HG03135 (cell line): ENCODE measurements at regions not wholly inside any gene's neighbourhood (a gene's known extent, or its start where the extent isn't known, plus 50 kb on each side); places are given as distances from the start of the nearest gene placed in this dataset.
"Not testable (repeated sequence)": the region's sequence is repeated elsewhere in the genome, so short reads cannot be mapped to it uniquely, and the experiment has no call there.

Experiments used
- ATAC-seq: cut with Tn5 transposase; IDR thresholded peaks from one replicate; pipeline ENCODE4 v1.9.1; 2021; ENCODE audit warnings: mild to moderate bottlenecking, moderate library complexity; ENCODE audit not compliant: unreplicated experiment

- ATAC-seq = peak; percentile 57
Measured at GRCh38 chr1:79190074-79190473, 183.5 kb upstream of the ADGRL4 start.

- no peak for ATAC-seq
Measured at GRCh38 chr1:79188337-79188736, 181.8 kb upstream of the ADGRL4 start.

GRCh38 chr1:79186260-79186659 lies 179.7 kb upstream of the ADGRL4 start:
- ATAC-seq = no peak

- ATAC-seq = no peak
Measured at GRCh38 chr1:79177844-79178243, 171.3 kb upstream of the ADGRL4 start.

- no peak for ATAC-seq
Measured at GRCh38 chr1:79161077-79161476, 154.5 kb upstream of the ADGRL4 start.

- no peak for ATAC-seq
Measured at GRCh38 chr1:79155991-79156390, 149.5 kb upstream of the ADGRL4 start.

GRCh38 chr1:79151006-79151796 lies 144.7 kb upstream of the ADGRL4 start:
- ATAC-seq = no peak

- no peak for ATAC-seq
Measured at GRCh38 chr1:79150576-79150975, 144.0 kb upstream of the ADGRL4 start.

- ATAC-seq = not testable (repeated sequence)
Measured at GRCh38 chr1:79138227-79138626, 131.7 kb upstream of the ADGRL4 start.

- ATAC-seq = no peak
Measured at GRCh38 chr1:79133774-79134364, 127.3 kb upstream of the ADGRL4 start.

- ATAC-seq = no peak
Measured at GRCh38 chr1:79131626-79132025, 125.1 kb upstream of the ADGRL4 start.

GRCh38 chr1:79129914-79130313 lies 123.4 kb upstream of the ADGRL4 start:
- no peak for ATAC-seq

GRCh38 chr1:79128722-79129121 lies 122.2 kb upstream of the ADGRL4 start:
- ATAC-seq = no peak

GRCh38 chr1:79124756-79125155 lies 118.2 kb upstream of the ADGRL4 start:
- ATAC-seq = no peak

- ATAC-seq = no peak
Measured at GRCh38 chr1:79122521-79122920, 116.0 kb upstream of the ADGRL4 start.

- no peak for ATAC-seq
Measured at GRCh38 chr1:79117376-79117775, 110.8 kb upstream of the ADGRL4 start.

- ATAC-seq = no peak
Measured at GRCh38 chr1:79113836-79114235, 107.3 kb upstream of the ADGRL4 start.

GRCh38 chr1:79110749-79111148 lies 104.2 kb upstream of the ADGRL4 start:
- ATAC-seq = no peak

GRCh38 chr1:79109445-79109844 lies 102.9 kb upstream of the ADGRL4 start:
- ATAC-seq = no peak

- no peak for ATAC-seq
Measured at GRCh38 chr1:79105500-79105899, 99.0 kb upstream of the ADGRL4 start.

- ATAC-seq = no peak
Measured at GRCh38 chr1:79104617-79105016, 98.1 kb upstream of the ADGRL4 start.

- ATAC-seq = no peak
Measured at GRCh38 chr1:79100385-79100784, 93.9 kb upstream of the ADGRL4 start.

GRCh38 chr1:79090985-79091384 lies 84.5 kb upstream of the ADGRL4 start:
- ATAC-seq = no peak
